ENCODE measurements at regions not wholly inside any gene's neighbourhood (a gene's known extent, or its start where the extent isn't known, plus 50 kb on each side); places are given as distances from the start of the nearest gene placed in this dataset.

DNA sequence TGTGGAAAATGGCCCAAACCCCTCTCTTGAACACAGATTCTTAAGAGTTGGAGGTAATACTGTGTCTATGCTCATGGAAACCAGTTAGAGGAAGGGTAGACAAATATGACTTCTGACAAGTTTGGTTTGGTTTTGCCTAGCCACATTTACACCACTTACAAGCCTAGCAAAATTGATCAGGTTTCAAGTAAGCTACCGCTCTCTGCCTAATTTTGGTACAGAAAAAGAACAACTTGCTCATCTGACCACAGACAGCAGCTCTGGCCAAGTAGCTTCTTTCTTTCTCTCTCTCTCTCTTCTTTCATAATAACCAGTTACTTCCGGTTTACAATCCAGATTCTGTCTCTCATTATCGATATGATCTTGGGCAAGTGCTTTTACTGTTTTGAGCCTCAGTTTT lies 260.0 kb downstream of the GLUD2 start:
- CTCF ChIA-PET: interaction anchor here (0.6 to 2.5 kb wide), 9 partner anchors 9 to 518 kb away, joined by 3 to 15 read pairs (median 3); no protein-coding TSS in a partner anchor
- H3K4me3 ChIP-seq: no peak overlapping the region
- no TSS peak for BruUV-seq (replicated peaks)
- 7% methylated on average over 3 of the region's 3 CpGs for WGBS (ENCODE audit: insufficient coverage, insufficient replicate concordance, low lambda C conversion rate, missing lambda C conversion rate)
- no peaks in the 10 kb centered on the region for H4K20me1 ChIP-seq (ENCODE audit: control insufficient read depth, insufficient read depth)
- H3K27me3 ChIP-seq (replicated peaks in 1 of 2; ENCODE audit: control insufficient read depth in 2 of 2, insufficient read depth in 2 of 2, low read length in 1 of 2): no peaks in the 10 kb centered on the region
- no peak overlapping the region for H3K27ac ChIP-seq (ENCODE audit: control insufficient read depth, insufficient read depth)
- DNase-seq (ENCODE audit: low read depth, low spot score) (peak; percentile 63), FAIRE-seq (no peak), ATAC-seq (peak; percentile 84)
- in situ Hi-C loops (cut with MboI) (loop anchor here (10.0 kb wide), 1 partner anchor 503 kb away; no protein-coding TSS in a partner anchor), intact Hi-C loops (cut with micrococcal nuclease; ENCODE audit: unreplicated experiment) (loop anchor here (10.0 kb wide), 1 partner anchor 193 kb away; no protein-coding TSS in a partner anchor)
- no peak overlapping the region for H2AFZ ChIP-seq (ENCODE audit: control insufficient read depth, low read depth, low read length)
- SMC1A ChIA-PET (ENCODE audit: uncharacterized antibody, unreplicated experiment): interaction anchor here (0.5 to 2.0 kb wide), 10 partner anchors 13 to 1321 kb away, joined by 3 to 10 read pairs (median 4); no protein-coding TSS in a partner anchor
- POLR2A ChIA-PET: no interaction called here
- no peaks in the 10 kb centered on the region for H3K79me2 ChIP-seq (ENCODE audit: control insufficient read depth, insufficient read depth, low read length)
- peak overlapping the region; percentile 50 for H3K4me2 ChIP-seq (ENCODE audit: control insufficient read depth, insufficient read depth)
- no peaks in the 10 kb centered on the region for H3K9me3 ChIP-seq (replicated peaks; ENCODE audit: control insufficient read depth, insufficient read depth, low read length)
- TF ChIP-seq RELA (IDR thresholded peaks at IDR 0.05; ENCODE audit: borderline replicate concordance, partially characterized antibody) (no peak), RUNX3 (IDR thresholded peaks at IDR 0.05; ENCODE audit: low read length) (peak; percentile 90), SREBF2 (IDR thresholded peaks at IDR 0.05; ENCODE audit: low read length) (no peak), BCL11A (IDR thresholded peaks at IDR 0.05; ENCODE audit: low read depth, low read length) (0 out of 2 replicates have a peak, but pooled peaks have one; percentile 34), GABPA (IDR thresholded peaks at IDR 0.05; ENCODE audit: low read depth) (no peak), MEF2A (IDR thresholded peaks at IDR 0.05; ENCODE audit: insufficient read depth, low read depth, low read length) (peak; percentile 48; the same call in 1 of the 2 replicates)
- TF ChIP-seq, protein P1, sequence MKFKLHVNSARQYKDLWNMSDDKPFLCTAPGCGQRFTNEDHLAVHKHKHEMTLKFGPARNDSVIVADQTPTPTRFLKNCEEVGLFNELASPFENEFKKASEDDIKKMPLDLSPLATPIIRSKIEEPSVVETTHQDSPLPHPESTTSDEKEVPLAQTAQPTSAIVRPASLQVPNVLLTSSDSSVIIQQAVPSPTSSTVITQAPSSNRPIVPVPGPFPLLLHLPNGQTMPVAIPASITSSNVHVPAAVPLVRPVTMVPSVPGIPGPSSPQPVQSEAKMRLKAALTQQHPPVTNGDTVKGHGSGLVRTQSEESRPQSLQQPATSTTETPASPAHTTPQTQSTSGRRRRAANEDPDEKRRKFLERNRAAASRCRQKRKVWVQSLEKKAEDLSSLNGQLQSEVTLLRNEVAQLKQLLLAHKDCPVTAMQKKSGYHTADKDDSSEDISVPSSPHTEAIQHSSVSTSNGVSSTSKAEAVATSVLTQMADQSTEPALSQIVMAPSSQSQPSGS (IDR thresholded peaks at IDR 0.05; ENCODE audit: low read length): peak; percentile 58; the same call in 1 of the 2 replicates
- no peaks in the 10 kb centered on the region for H3K36me3 ChIP-seq (ENCODE audit: control insufficient read depth in 2 of 2, insufficient read depth in 2 of 2, low read length in 1 of 2)
- H3K9ac ChIP-seq (ENCODE audit: control insufficient read depth, insufficient read depth, low read length): no peak overlapping the region
- peaks cover 15% of the 10 kb centered on the region for H3K4me1 ChIP-seq (ENCODE audit: control insufficient read depth, insufficient read depth, low read length)
- RAD21 ChIA-PET (ENCODE audit: unreplicated experiment): interaction anchor here (0.9 to 2.0 kb wide), 5 partner anchors 50 to 517 kb away, joined by 3 to 7 read pairs (median 4); no protein-coding TSS in a partner anchor

Measured in GM12878 (cell line).